Aorta (tissue), 5 donors: ENCODE measurements at regions not wholly inside any gene's neighbourhood (a gene's known extent, or its start where the extent isn't known, plus 50 kb on each side); places are given as distances from the start of the nearest gene placed in this dataset.
"Not testable (repeated sequence)": the region's sequence is repeated elsewhere in the genome, so short reads cannot be mapped to it uniquely, and the experiment has no call there.

Experiments
- ATAC-seq: fragments of 200-7000 bp; cut with Tn5 transposase; one replicate; pipeline ENCODE4 v1.9.1; 2022; ENCODE audit warnings: moderate library complexity; ENCODE audit not compliant: low FRiP score
- DNase-seq, 2 donors: peaks; one replicate each; pipeline ENCODE4 v3.0.0-alpha.2; 2020
- H3K27ac ChIP-seq, 2 donors: one replicate each; pipeline ENCODE4 v1.5.1; 2013; ENCODE audit warnings: low read length in 2 of 2, mild to moderate bottlenecking in 2 of 2, moderate library complexity in 2 of 2, control low read depth in 1 of 2, inconsistent platforms in 1 of 2, low read depth in 1 of 2
- H3K27me3 ChIP-seq, 2 donors: one replicate each; pipeline ENCODE4 v1.6.1; 2013; ENCODE audit warnings: control low read depth in 1 of 2, low read length in 1 of 2, mild to moderate bottlenecking in 1 of 2, moderate library complexity in 1 of 2; ENCODE audit not compliant: insufficient read depth in 2 of 2, control insufficient read depth in 1 of 2
- H3K36me3 ChIP-seq, 2 donors: one replicate each; pipeline ENCODE4 v1.6.1; 2013; ENCODE audit warnings: control low read depth in 1 of 2, low read length in 1 of 2, mild to moderate bottlenecking in 1 of 2; ENCODE audit not compliant: insufficient read depth in 2 of 2, control insufficient read depth in 1 of 2
- H3K4me1 ChIP-seq, 2 donors: one replicate each; pipeline ENCODE4 v1.6.1; 2013; ENCODE audit warnings: low read length in 2 of 2, control low read depth in 1 of 2, mild to moderate bottlenecking in 1 of 2, moderate library complexity in 1 of 2; ENCODE audit not compliant: insufficient read depth in 2 of 2, control insufficient read depth in 1 of 2
- H3K4me3 ChIP-seq, 2 donors: one replicate each; pipeline ENCODE4 v1.5.1; 2013; ENCODE audit warnings: low read length in 2 of 2, control low read depth in 1 of 2, mild to moderate bottlenecking in 1 of 2
- H3K9me3 ChIP-seq: one replicate; pipeline ENCODE4 v1.6.1; 2013; ENCODE audit warnings: mild to moderate bottlenecking, low read length; ENCODE audit not compliant: control insufficient read depth
- WGBS, 2 donors: extraction: QIAGEN DNeasy Blood & Tissue Kit; methylation state at CpG; one replicate each; pipeline ENCODE4 v1.1.7; 2013; 5-methylcytosine and 5-hydroxymethylcytosine counted together
- intact Hi-C, 2 donors: fragments of 100-400 bp; cut with DNase I; formaldehyde crosslinking; loops; one replicate each; pipeline versions ENCODE4 v1.14.2 to v1.15.0; 2022
- donor health status: healthy with polysubstance abuse.
- donor health status: Bipolar disorder and iron deficiency.
- donor health status: DM: no; HTN: no; CAD: no.
- donor health status: DM: no; HTN: no; CAD: no.
- donor health status: DM: yes; HTN: yes; CAD: no.

DNA sequence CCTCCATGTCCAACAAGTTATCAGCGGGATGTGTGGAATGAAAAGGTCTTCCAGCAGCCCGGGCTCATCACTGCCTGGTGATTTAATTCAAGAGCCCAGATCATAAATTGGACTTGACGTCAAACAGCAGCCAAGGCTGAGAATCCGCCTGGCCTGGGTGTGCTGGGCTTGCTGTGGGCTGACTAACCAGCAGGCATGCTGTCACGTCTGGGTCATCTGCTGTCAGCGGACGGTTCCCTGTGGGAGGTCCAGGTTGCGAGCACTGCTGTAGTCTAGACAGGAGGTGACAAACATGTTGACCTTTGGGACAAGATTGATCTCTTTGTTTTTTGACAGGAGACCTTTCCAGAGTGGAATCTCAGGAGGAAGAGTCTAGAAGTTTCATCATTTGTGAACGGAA lies 289.7 kb downstream of the OSTF1 start:
- no peak overlapping the region for H3K4me3 ChIP-seq
- H3K9me3 ChIP-seq: no peaks in the 10 kb centered on the region
- DNase-seq: peak; percentile 81 to 84
- 55 to 71% methylated on average over 9 of the region's 9 CpGs for WGBS, 2 donors
- no peak overlapping the region for H3K27ac ChIP-seq
- H3K36me3 ChIP-seq: no peaks in the 10 kb centered on the region
- intact Hi-C loops: loop anchor here in 1 of 2 donors (10.0 kb wide), 1 partner anchor 207 kb away; no protein-coding TSS in a partner anchor
- H3K27me3 ChIP-seq: no peaks in the 10 kb centered on the region
- no peaks in the 10 kb centered on the region for H3K4me1 ChIP-seq
- peak; percentile 87 for ATAC-seq

DNA sequence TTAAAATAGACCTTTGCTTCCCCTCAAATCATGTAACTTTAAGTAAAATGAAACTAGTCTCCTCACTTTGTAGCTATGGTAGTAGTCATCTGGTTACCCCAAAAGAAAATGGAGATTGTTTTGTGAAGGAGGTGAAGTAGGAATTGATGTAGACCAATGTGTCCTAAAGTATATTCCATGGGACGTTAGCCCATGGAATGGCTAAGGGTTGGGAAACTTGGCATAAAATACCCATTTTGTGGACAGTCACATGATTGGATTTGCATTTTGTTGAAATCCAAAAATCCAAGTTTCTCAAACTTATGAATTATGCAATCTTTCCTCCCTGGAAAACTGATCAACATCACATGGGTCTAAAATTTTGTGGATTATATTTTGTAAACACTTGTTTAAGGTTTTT lies 290.6 kb downstream of the OSTF1 start:
- no peaks in the 10 kb centered on the region for H3K36me3 ChIP-seq
- no peak overlapping the region for H3K27ac ChIP-seq
- no peaks in the 10 kb centered on the region for H3K4me1 ChIP-seq
- intact Hi-C loops: loop anchor here in 1 of 2 donors (10.0 kb wide), 1 partner anchor 206 kb away; no protein-coding TSS in a partner anchor
- DNase-seq (no peak), ATAC-seq (no peak)
- 71 to 80% methylated on average over 1 of the region's 1 CpG for WGBS, 2 donors
- H3K27me3 ChIP-seq: no peaks in the 10 kb centered on the region
- H3K4me3 ChIP-seq: no peak overlapping the region
- H3K9me3 ChIP-seq: no peaks in the 10 kb centered on the region

DNA sequence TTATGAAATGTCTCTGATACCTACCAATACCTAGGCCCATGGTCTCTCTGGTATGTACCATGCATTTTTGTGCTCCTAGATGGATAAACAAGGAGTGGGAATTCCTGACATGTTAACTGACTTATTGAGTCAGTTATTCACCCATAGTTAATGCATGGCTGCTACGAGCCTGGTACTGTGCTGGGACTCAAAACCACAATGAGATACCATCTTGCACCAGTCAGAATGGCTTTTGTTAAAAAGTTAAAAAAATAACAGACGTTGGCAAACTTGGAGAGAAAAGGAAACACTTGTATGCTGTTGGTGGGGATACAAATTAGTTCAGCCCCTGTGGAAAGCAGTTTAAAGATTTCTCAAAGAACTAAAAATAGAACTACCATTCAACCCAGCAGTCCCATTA lies 293.8 kb downstream of the OSTF1 start:
- H3K36me3 ChIP-seq: no peaks in the 10 kb centered on the region
- ATAC-seq (no peak), DNase-seq (no peak)
- 50 to 53% methylated on average over 2 of the region's 2 CpGs for WGBS, 2 donors
- H3K4me3 ChIP-seq: no peak overlapping the region
- no peak overlapping the region for H3K27ac ChIP-seq
- intact Hi-C loops: no loop called here
- no peaks in the 10 kb centered on the region for H3K27me3 ChIP-seq
- no peaks in the 10 kb centered on the region for H3K9me3 ChIP-seq
- no peaks in the 10 kb centered on the region for H3K4me1 ChIP-seq

DNA sequence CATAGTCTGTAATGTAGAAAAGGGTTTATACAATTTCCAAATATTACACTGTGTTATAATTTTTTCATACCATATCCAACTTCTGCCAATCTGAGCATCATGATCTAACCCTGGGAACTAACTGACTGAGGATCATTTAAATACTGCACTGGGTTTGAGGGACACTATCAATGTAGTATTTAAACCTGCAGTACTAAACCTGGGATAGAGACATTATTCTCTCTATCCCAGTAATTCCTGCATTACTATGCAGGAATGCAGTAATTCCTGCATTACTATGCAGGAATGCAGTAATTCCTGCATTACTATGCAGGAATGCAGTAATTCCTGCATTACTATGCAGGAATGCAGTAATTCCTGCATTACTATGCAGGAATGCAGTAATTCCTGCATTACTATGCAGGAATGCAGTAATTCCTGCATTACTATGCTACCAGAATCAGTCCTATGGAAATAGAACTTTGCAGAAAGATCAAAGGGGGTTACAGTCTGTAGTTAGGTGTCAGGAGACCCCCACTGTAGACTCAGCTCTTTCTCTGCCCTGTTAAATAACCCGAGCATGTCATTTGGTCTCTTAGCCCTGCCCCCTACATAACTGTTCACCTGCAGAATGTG lies 295.2 kb downstream of the OSTF1 start:
- H3K27me3 ChIP-seq, H3K9me3 ChIP-seq, intact Hi-C loops, DNase-seq, H3K36me3 ChIP-seq, H3K4me1 ChIP-seq, H3K4me3 ChIP-seq, H3K27ac ChIP-seq, ATAC-seq: not testable (repeated sequence)
- 84 to 93% methylated on average over 1 of the region's 1 CpG for WGBS, 2 donors

DNA sequence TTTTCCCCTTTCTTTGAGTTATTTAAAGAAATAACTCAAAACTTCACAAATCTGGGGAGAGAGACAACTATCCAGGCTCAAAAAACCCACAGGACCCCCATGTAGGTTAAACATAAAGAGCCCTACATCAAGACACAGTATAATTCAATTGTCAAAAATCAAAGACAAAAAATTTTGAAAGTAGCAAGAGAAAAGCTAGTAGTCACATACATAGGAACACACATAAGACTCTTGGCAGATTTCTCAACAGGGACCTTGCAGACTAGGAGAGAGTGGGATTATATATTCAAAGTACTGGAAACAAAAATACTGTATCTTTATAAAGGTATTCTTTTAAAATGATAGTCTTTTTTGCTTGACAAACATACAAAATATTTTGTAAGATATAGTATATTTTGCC lies 296.9 kb downstream of the OSTF1 start:
- intact Hi-C loops: no loop called here
- H3K4me3 ChIP-seq: no peak overlapping the region
- no peaks in the 10 kb centered on the region for H3K27me3 ChIP-seq
- H3K27ac ChIP-seq: no peak overlapping the region
- H3K9me3 ChIP-seq: no peaks in the 10 kb centered on the region
- peaks cover 0 to 3% of the 10 kb centered on the region in 2 donors for H3K4me1 ChIP-seq
- no peak for ATAC-seq
- DNase-seq: no peak
- H3K36me3 ChIP-seq: no peaks in the 10 kb centered on the region

DNA sequence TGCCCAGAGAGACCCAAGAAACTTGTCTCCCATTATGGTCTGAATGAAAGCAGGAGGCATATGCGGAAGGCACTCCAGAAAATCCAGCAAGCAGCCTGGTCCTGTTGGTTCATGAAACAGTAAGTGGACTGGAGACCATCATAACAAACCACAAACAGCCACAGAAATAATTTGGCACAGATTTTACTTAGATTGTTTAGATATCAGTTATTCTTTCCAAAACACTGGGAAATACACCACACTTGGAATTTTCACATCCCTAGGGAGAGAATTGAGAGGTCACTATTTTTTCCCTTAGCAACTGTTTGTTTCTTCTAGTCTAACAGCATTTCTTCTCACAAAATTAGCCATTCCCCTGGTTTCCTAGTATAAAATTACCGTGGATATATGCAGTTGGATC lies 300.8 kb downstream of the OSTF1 start:
- peaks cover 0 to 3% of the 10 kb centered on the region in 2 donors for H3K4me1 ChIP-seq
- H3K4me3 ChIP-seq: no peak overlapping the region
- no peaks in the 10 kb centered on the region for H3K9me3 ChIP-seq
- intact Hi-C loops: no loop called here
- H3K36me3 ChIP-seq: no peaks in the 10 kb centered on the region
- peak overlapping the region in 1 of 2 donors; percentile 2 for H3K27ac ChIP-seq
- H3K27me3 ChIP-seq: no peaks in the 10 kb centered on the region
- no peak for DNase-seq
- ATAC-seq: peak; percentile 44
- 34 to 46% methylated on average over 2 of the region's 2 CpGs for WGBS, 2 donors

DNA sequence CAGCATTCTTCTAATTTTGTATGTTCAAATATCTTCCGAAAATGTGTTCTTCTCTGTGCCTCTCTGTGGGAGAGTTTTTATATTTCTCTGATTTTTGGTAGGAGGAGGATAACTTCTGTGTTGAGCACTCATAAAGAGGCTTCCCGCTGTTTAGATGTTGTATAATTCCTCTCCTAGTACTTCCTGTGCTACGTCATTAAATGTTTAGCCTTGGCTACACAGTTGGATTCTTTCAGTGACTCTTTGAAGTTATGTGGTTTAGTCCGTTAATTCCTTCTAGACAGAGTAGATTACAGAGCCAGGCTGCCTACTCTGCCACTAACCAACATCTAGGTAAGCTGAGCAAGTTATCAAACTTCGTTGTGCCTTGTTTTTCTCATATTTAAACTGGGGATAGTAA lies 302.6 kb downstream of the OSTF1 start:
- Histone ChIP-seq H3K9me3 (no peaks in the 10 kb centered on the region), H3K27me3 (no peaks in the 10 kb centered on the region), H3K4me3 (no peak overlapping the region), H3K27ac (no peak overlapping the region), H3K4me1 (peaks cover 0 to 3% of the 10 kb centered on the region in 2 donors), H3K36me3 (no peaks in the 10 kb centered on the region)
- 88 to 90% methylated on average over 5 of the region's 5 CpGs for WGBS, 2 donors
- DNase-seq (no peak), ATAC-seq (no peak)
- intact Hi-C loops: no loop called here

DNA sequence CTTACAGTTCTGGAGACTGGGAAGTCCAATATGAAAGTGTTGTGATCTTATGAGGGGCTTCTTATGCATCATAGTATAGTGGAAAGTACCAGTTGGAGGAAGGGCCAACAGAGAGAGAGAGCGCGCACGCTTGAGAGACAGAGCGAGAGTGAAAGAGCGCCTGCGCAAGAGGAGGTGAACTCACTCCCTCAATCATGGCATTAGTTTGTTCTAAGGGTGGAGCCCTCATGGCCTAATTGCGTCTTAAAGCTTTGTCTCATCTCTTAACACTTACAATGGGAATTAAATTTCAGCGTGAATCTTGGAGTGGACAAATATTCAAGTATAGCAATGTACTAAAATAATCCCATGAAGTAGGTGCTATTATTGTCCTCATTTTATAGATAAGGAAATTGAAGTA lies 303.2 kb downstream of the OSTF1 start:
- H3K27ac ChIP-seq: no peak overlapping the region
- intact Hi-C loops: no loop called here
- H3K9me3 ChIP-seq: no peaks in the 10 kb centered on the region
- no peak overlapping the region for H3K4me3 ChIP-seq
- ATAC-seq (no peak), DNase-seq (no peak)
- peaks cover 0 to 3% of the 10 kb centered on the region in 2 donors for H3K4me1 ChIP-seq
- H3K36me3 ChIP-seq: no peaks in the 10 kb centered on the region
- 93 to 96% methylated on average over 8 of the region's 8 CpGs for WGBS, 2 donors
- H3K27me3 ChIP-seq: no peaks in the 10 kb centered on the region

DNA sequence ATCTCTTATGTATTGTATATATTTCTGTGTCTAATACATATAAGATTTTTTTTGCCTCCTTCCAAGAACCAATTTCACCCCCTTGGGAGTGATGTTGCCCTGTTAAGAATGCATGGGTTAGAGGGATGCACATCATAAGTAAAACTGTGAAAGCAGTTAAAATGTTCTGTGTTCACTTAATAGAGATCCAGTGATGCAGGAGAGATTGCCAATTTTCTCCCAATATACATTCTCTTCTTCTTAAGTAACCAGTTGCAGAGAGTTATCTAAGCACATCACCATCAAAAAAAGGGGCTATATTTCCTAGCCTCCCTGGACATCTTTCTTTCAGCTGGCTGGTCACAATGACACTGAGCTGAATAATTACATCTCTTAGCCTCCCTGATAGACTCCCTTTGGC lies 307.0 kb downstream of the OSTF1 start:
- no peak overlapping the region for H3K4me3 ChIP-seq
- intact Hi-C loops: no loop called here
- H3K36me3 ChIP-seq: no peaks in the 10 kb centered on the region
- H3K27me3 ChIP-seq: no peaks in the 10 kb centered on the region
- H3K4me1 ChIP-seq: peaks cover 0 to 4% of the 10 kb centered on the region in 2 donors
- H3K27ac ChIP-seq: no peak overlapping the region
- H3K9me3 ChIP-seq: no peaks in the 10 kb centered on the region
- DNase-seq (no peak), ATAC-seq (no peak)
